NCI-H1930 (cell line): ENCODE measurements at regions not wholly inside any gene's neighbourhood (a gene's known extent, or its start where the extent isn't known, plus 50 kb on each side); places are given as distances from the start of the nearest gene placed in this dataset.
"Not testable (repeated sequence)": the region's sequence is repeated elsewhere in the genome, so short reads cannot be mapped to it uniquely, and the experiment has no call there.

Experiments
- DNase-seq, 2 experiments: peaks; one replicate each; lab custom pipeline; 2025; lab: John Stamatoyannopoulos, UW

- no peak for DNase-seq
Observed at GRCh38 chr11:134665571-134666270, 253.7 kb upstream of the B3GAT1 start.

GRCh38 chr11:134665188-134665535 is 253.1 kb upstream of the B3GAT1 start:
- DNase-seq, result no peak

GRCh38 chr11:134664447-134665187 is 252.6 kb upstream of the B3GAT1 start:
- DNase-seq, result no peak

- DNase-seq, result no peak
Observed at GRCh38 chr11:134663506-134664313, 251.7 kb upstream of the B3GAT1 start.

GRCh38 chr11:134662629-134663360 is 250.8 kb upstream of the B3GAT1 start:
- no peak for DNase-seq

GRCh38 chr11:134661660-134662059 is 249.6 kb upstream of the B3GAT1 start:
- no peak for DNase-seq

GRCh38 chr11:134660416-134660815 is 248.4 kb upstream of the B3GAT1 start:
- no peak for DNase-seq

GRCh38 chr11:134659882-134660281 is 247.8 kb upstream of the B3GAT1 start:
- no peak for DNase-seq

GRCh38 chr11:134658481-134659225 is 246.6 kb upstream of the B3GAT1 start:
- no peak for DNase-seq

GRCh38 chr11:134657631-134658030 is 245.6 kb upstream of the B3GAT1 start:
- no peak for DNase-seq

GRCh38 chr11:134656861-134657540 is 245.0 kb upstream of the B3GAT1 start:
- DNase-seq, result no peak

GRCh38 chr11:134656086-134656840 is 244.2 kb upstream of the B3GAT1 start:
- not testable (repeated sequence) for DNase-seq

GRCh38 chr11:134655189-134655989 is 243.3 kb upstream of the B3GAT1 start:
- DNase-seq, result no peak

- DNase-seq, result no peak
Observed at GRCh38 chr11:134654161-134654915, 242.3 kb upstream of the B3GAT1 start.

- no peak for DNase-seq
Observed at GRCh38 chr11:134652586-134653255, 240.7 kb upstream of the B3GAT1 start.

- DNase-seq, result no peak
Observed at GRCh38 chr11:134647066-134647743, 235.2 kb upstream of the B3GAT1 start.

- no peak for DNase-seq
Observed at GRCh38 chr11:134646561-134646960, 234.5 kb upstream of the B3GAT1 start.
